Dendritic cell treated with granulocyte-macrophage colony-stimulating factor and Interleukin-4, amounts not matched to agents 40 ng/mL and 50 ng/mL, for 4 days (primary cell): ENCODE measurements at regions not wholly inside any gene's neighbourhood (a gene's known extent, or its start where the extent isn't known, plus 50 kb on each side); places are given as distances from the start of the nearest gene placed in this dataset.

Experiments
- H3K27ac Mint-ChIP-seq: one replicate; pipeline ENCODE4 v1.8.0; 2022; ENCODE audit warnings: mild to moderate bottlenecking, mixed read lengths
- H3K27me3 Mint-ChIP-seq: one replicate; pipeline ENCODE4 v1.8.0; 2022; ENCODE audit warnings: mild to moderate bottlenecking, mixed read lengths
- H3K36me3 Mint-ChIP-seq: one replicate; pipeline ENCODE4 v1.8.0; 2022; ENCODE audit warnings: low read depth, mixed read lengths
- H3K4me1 Mint-ChIP-seq: one replicate; pipeline ENCODE4 v1.8.0; 2022; ENCODE audit warnings: low read depth, mixed read lengths
- H3K4me3 Mint-ChIP-seq: one replicate; pipeline ENCODE4 v1.8.0; 2022; ENCODE audit warnings: mild to moderate bottlenecking, moderate library complexity, mixed read lengths
- H3K9me3 Mint-ChIP-seq: one replicate; pipeline ENCODE4 v1.8.0; 2022; ENCODE audit warnings: mixed read lengths
- intact Hi-C: fragments of 100-400 bp; cut with micrococcal nuclease; formaldehyde crosslinking; loops from one replicate; pipeline ENCODE4 v1.15.0; 2022

- Mint-ChIP-seq H3K27ac (no peak overlapping the region), H3K36me3 (no peaks in the 10 kb centered on the region), H3K9me3 (no peaks in the 10 kb centered on the region), H3K4me3 (no peak overlapping the region), H3K4me1 (no peaks in the 10 kb centered on the region), H3K27me3 (no peaks in the 10 kb centered on the region)
- intact Hi-C loops, result loop anchor here (10.0 kb wide), 1 partner anchor 58 kb away; no protein-coding TSS in a partner anchor
Measured at GRCh38 chr18:28682912-28683311, 506.0 kb upstream of the CDH2 start.

- Mint-ChIP-seq H3K27me3 (no peaks in the 10 kb centered on the region), H3K27ac (no peak overlapping the region), H3K4me1 (no peaks in the 10 kb centered on the region), H3K4me3 (no peak overlapping the region), H3K36me3 (no peaks in the 10 kb centered on the region), H3K9me3 (peaks cover 9% of the 10 kb centered on the region)
- intact Hi-C loops, result no loop called here
Measured at GRCh38 chr18:28669165-28669564, 492.2 kb upstream of the CDH2 start.

- Mint-ChIP-seq H3K27me3 (no peaks in the 10 kb centered on the region), H3K27ac (no peak overlapping the region), H3K36me3 (no peaks in the 10 kb centered on the region), H3K9me3 (peaks cover 2% of the 10 kb centered on the region), H3K4me3 (no peak overlapping the region), H3K4me1 (no peaks in the 10 kb centered on the region)
- intact Hi-C loops, result no loop called here
Measured at GRCh38 chr18:28666216-28666615, 489.3 kb upstream of the CDH2 start.

GRCh38 chr18:28657961-28658360 is 481.0 kb upstream of the CDH2 start:
- Mint-ChIP-seq H3K27me3 (no peaks in the 10 kb centered on the region), H3K4me1 (no peaks in the 10 kb centered on the region), H3K36me3 (no peaks in the 10 kb centered on the region), H3K4me3 (no peak overlapping the region), H3K27ac (no peak overlapping the region), H3K9me3 (peaks cover 5% of the 10 kb centered on the region)
- intact Hi-C loops, result no loop called here

GRCh38 chr18:28652654-28653053 is 475.7 kb upstream of the CDH2 start:
- H3K27ac Mint-ChIP-seq, result no peak overlapping the region
- H3K9me3 Mint-ChIP-seq, result peaks cover 38% of the 10 kb centered on the region
- H3K4me1 Mint-ChIP-seq, result no peaks in the 10 kb centered on the region
- no peaks in the 10 kb centered on the region for H3K36me3 Mint-ChIP-seq
- no peak overlapping the region for H3K4me3 Mint-ChIP-seq
- intact Hi-C loops, result no loop called here
- H3K27me3 Mint-ChIP-seq, result no peaks in the 10 kb centered on the region

GRCh38 chr18:28651298-28651697 is 474.4 kb upstream of the CDH2 start:
- Mint-ChIP-seq H3K27ac (no peak overlapping the region), H3K36me3 (no peaks in the 10 kb centered on the region), H3K27me3 (no peaks in the 10 kb centered on the region), H3K4me1 (no peaks in the 10 kb centered on the region), H3K9me3 (peaks cover 38% of the 10 kb centered on the region), H3K4me3 (no peak overlapping the region)
- intact Hi-C loops, result no loop called here

- Mint-ChIP-seq H3K27me3 (no peaks in the 10 kb centered on the region), H3K9me3 (peaks cover 38% of the 10 kb centered on the region), H3K27ac (no peak overlapping the region), H3K4me3 (no peak overlapping the region), H3K36me3 (no peaks in the 10 kb centered on the region), H3K4me1 (no peaks in the 10 kb centered on the region)
- intact Hi-C loops, result no loop called here
Measured at GRCh38 chr18:28650860-28651259, 473.9 kb upstream of the CDH2 start.

GRCh38 chr18:28647961-28648360 is 471.0 kb upstream of the CDH2 start:
- H3K4me1 Mint-ChIP-seq, result no peaks in the 10 kb centered on the region
- H3K9me3 Mint-ChIP-seq, result peaks cover 46% of the 10 kb centered on the region
- H3K27ac Mint-ChIP-seq, result no peak overlapping the region
- no peaks in the 10 kb centered on the region for H3K27me3 Mint-ChIP-seq
- no peak overlapping the region for H3K4me3 Mint-ChIP-seq
- H3K36me3 Mint-ChIP-seq, result no peaks in the 10 kb centered on the region
- intact Hi-C loops, result no loop called here

- no peaks in the 10 kb centered on the region for H3K36me3 Mint-ChIP-seq
- no peaks in the 10 kb centered on the region for H3K4me1 Mint-ChIP-seq
- no peak overlapping the region for H3K4me3 Mint-ChIP-seq
- H3K27me3 Mint-ChIP-seq, result no peaks in the 10 kb centered on the region
- no peak overlapping the region for H3K27ac Mint-ChIP-seq
- intact Hi-C loops, result no loop called here
- H3K9me3 Mint-ChIP-seq, result peaks cover 54% of the 10 kb centered on the region
Measured at GRCh38 chr18:28637897-28638296, 461.0 kb upstream of the CDH2 start.

- H3K9me3 Mint-ChIP-seq, result peaks cover 48% of the 10 kb centered on the region
- H3K27ac Mint-ChIP-seq, result no peak overlapping the region
- H3K4me1 Mint-ChIP-seq, result no peaks in the 10 kb centered on the region
- no peaks in the 10 kb centered on the region for H3K27me3 Mint-ChIP-seq
- H3K36me3 Mint-ChIP-seq, result no peaks in the 10 kb centered on the region
- intact Hi-C loops, result no loop called here
- no peak overlapping the region for H3K4me3 Mint-ChIP-seq
Measured at GRCh38 chr18:28635530-28635929, 458.6 kb upstream of the CDH2 start.

- Mint-ChIP-seq H3K36me3 (no peaks in the 10 kb centered on the region), H3K27me3 (no peaks in the 10 kb centered on the region), H3K9me3 (peaks cover 6% of the 10 kb centered on the region), H3K4me3 (no peak overlapping the region), H3K27ac (no peak overlapping the region), H3K4me1 (no peaks in the 10 kb centered on the region)
- intact Hi-C loops, result loop anchor here (10.0 kb wide), 1 partner anchor 58 kb away; no protein-coding TSS in a partner anchor
Measured at GRCh38 chr18:28626756-28627155, 449.8 kb upstream of the CDH2 start.

- intact Hi-C loops, result no loop called here
- Mint-ChIP-seq H3K4me3 (no peak overlapping the region), H3K4me1 (no peaks in the 10 kb centered on the region), H3K27ac (no peak overlapping the region), H3K36me3 (no peaks in the 10 kb centered on the region), H3K27me3 (no peaks in the 10 kb centered on the region), H3K9me3 (peaks cover 19% of the 10 kb centered on the region)
Measured at GRCh38 chr18:28607991-28608390, 431.1 kb upstream of the CDH2 start.

- intact Hi-C loops, result no loop called here
- H3K27me3 Mint-ChIP-seq, result no peaks in the 10 kb centered on the region
- no peak overlapping the region for H3K4me3 Mint-ChIP-seq
- no peaks in the 10 kb centered on the region for H3K4me1 Mint-ChIP-seq
- H3K36me3 Mint-ChIP-seq, result no peaks in the 10 kb centered on the region
- no peak overlapping the region for H3K27ac Mint-ChIP-seq
- H3K9me3 Mint-ChIP-seq, result peaks cover 19% of the 10 kb centered on the region
Measured at GRCh38 chr18:28606686-28607085, 429.8 kb upstream of the CDH2 start.

- Mint-ChIP-seq H3K4me3 (no peak overlapping the region), H3K36me3 (no peaks in the 10 kb centered on the region), H3K27me3 (no peaks in the 10 kb centered on the region), H3K27ac (no peak overlapping the region), H3K4me1 (no peaks in the 10 kb centered on the region), H3K9me3 (peaks cover 35% of the 10 kb centered on the region)
- intact Hi-C loops, result no loop called here
Measured at GRCh38 chr18:28602391-28602790, 425.5 kb upstream of the CDH2 start.

- intact Hi-C loops, result no loop called here
- H3K4me3 Mint-ChIP-seq, result no peak overlapping the region
- no peak overlapping the region for H3K27ac Mint-ChIP-seq
- H3K4me1 Mint-ChIP-seq, result no peaks in the 10 kb centered on the region
- H3K9me3 Mint-ChIP-seq, result peaks cover 12% of the 10 kb centered on the region
- H3K36me3 Mint-ChIP-seq, result no peaks in the 10 kb centered on the region
- H3K27me3 Mint-ChIP-seq, result no peaks in the 10 kb centered on the region
Measured at GRCh38 chr18:28594034-28594433, 417.1 kb upstream of the CDH2 start.
